GM12872 (cell line): ENCODE measurements at regions not wholly inside any gene's neighbourhood (a gene's known extent, or its start where the extent isn't known, plus 50 kb on each side); places are given as distances from the start of the nearest gene placed in this dataset.

Source experiments
- TF ChIP-seq, protein P1 (sequence below): IDR thresholded peaks from 3 replicates; pipeline ENCODE4 v1.5.1; 2011; ENCODE audit warnings: low read depth, mild to moderate bottlenecking, low read length, moderate library complexity; ENCODE audit not compliant: insufficient read depth

DNA sequence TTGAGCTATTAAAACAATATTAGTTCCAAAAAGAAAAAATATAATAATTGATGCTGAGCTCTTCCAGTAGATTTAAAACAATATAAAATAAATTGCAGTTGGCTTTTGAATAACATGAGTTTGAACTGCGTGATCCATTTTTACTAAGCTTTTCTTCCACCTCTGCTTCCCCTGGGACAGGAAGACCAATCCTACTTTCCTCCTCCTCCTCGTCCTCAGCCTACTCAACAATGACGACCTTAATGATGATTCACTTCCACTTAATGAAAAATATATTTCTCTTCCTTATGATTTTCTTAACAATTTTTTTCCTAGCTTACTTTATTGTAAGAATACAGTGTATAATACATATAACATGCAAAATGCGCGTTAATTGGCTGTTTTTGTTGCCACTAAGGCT is 78.9 kb upstream of the THRB start:
- TF ChIP-seq, protein P1, sequence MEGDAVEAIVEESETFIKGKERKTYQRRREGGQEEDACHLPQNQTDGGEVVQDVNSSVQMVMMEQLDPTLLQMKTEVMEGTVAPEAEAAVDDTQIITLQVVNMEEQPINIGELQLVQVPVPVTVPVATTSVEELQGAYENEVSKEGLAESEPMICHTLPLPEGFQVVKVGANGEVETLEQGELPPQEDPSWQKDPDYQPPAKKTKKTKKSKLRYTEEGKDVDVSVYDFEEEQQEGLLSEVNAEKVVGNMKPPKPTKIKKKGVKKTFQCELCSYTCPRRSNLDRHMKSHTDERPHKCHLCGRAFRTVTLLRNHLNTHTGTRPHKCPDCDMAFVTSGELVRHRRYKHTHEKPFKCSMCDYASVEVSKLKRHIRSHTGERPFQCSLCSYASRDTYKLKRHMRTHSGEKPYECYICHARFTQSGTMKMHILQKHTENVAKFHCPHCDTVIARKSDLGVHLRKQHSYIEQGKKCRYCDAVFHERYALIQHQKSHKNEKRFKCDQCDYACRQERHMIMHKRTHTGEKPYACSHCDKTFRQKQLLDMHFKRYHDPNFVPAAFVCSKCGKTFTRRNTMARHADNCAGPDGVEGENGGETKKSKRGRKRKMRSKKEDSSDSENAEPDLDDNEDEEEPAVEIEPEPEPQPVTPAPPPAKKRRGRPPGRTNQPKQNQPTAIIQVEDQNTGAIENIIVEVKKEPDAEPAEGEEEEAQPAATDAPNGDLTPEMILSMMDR, result no peak

DNA sequence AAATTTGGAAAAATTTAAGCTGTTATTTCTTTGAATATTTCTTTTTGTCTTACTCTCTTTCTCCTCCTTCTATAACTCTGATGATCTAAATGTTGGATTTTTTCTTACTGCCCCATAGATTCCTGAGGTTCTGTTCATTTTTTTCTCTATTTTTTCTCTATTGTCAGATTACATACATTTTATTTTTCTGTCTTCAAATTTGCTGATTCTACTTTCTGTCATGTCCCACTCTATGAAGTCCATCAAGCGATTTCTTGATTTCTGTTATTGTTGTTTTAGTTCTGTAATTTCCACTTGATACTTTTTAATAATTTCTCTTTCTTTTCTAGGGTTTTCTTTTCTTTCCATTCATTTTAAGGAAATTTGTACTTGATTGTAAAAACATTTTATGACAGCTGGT is 83.7 kb upstream of the THRB start:
- TF ChIP-seq, protein P1, result no peak

DNA sequence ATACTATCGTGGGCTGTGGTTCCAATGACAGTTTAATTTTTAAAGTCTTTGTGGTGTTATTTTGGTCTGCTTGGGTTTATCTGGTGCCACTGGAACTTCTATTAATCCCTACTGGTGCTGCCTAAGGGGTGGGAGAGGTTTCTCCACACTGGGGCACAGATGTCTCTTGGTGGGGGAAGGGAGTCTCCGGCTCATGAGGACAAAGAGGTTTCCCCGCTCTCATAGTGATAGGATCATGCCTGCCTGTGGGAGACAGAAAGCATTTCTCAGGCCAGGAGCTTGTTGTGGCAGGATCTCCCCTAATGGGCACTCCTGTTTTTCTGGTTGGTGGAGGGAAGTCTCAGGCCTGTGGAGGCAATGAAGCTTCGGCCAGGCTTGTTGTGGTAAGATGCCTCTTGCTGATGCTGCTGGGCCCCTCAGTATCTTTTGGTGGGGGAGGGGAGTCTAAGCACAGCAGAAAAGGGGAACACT is 84.3 kb upstream of the THRB start:
- TF ChIP-seq, protein P1, result no peak

DNA sequence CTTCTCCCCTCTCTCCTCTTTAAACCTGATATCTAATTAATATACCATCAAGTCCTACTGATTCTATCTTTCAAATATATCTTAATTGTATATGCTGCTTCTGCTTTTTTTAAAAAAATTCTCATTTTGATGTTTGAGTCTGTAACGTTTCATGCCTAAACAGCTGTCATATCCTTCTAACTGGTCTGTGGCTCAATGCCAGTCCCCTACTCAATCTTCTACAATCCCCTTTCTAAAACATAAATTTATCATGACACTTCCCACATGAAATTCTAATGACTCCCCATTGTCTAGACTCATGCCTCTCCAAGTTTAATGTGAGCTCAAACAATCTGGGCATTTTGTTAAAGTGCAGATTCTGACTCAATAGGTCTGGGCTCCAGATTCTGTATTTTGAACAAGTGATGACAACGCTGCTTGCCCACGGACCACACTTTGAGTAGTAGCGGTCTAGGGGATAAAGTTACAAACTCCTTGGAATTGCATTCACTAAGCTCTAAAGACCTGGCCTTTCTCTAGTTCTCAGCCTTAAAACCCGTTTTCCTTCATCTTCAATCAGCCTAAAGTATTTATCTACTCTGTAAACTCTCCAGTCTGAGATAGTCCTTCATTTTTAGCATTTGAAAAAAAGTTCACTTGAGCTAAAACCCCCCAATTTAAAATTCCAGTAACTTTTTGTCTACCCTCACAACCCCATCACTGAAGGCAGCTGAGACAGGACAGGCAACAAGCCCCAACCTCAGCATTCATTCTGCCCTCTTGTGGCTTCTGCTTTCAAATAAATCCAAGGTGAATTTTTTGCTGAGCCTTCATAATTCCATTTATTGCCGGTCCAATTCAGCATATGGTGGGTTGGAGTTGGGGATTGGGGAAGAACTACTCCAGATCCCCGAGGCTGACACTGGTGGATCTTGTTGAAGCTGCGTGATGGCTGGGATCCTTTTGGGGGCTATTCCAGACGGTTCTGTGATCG is 88.1 kb upstream of the THRB start:
- TF ChIP-seq, protein P1, result no peak

DNA sequence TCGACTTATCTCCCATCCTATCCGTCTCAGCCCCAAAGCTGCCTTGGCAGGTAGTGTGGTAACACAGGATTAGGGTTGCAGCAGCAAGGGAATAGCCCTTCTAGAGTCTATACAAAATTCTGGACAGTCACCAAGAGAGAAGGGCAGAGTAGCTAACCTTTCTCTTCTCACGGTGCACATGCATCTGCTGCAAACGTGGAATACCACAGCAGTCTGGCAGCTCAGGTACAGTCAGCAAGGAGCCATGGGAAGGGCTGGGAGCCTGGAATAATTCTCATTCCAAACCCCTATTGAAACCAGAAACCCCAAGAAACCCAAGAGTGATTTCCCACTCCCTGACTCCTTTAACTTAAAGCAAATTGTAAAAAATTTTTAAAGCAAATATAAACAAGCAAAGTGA is 92.3 kb upstream of the THRB start:
- TF ChIP-seq, protein P1, result no peak

DNA sequence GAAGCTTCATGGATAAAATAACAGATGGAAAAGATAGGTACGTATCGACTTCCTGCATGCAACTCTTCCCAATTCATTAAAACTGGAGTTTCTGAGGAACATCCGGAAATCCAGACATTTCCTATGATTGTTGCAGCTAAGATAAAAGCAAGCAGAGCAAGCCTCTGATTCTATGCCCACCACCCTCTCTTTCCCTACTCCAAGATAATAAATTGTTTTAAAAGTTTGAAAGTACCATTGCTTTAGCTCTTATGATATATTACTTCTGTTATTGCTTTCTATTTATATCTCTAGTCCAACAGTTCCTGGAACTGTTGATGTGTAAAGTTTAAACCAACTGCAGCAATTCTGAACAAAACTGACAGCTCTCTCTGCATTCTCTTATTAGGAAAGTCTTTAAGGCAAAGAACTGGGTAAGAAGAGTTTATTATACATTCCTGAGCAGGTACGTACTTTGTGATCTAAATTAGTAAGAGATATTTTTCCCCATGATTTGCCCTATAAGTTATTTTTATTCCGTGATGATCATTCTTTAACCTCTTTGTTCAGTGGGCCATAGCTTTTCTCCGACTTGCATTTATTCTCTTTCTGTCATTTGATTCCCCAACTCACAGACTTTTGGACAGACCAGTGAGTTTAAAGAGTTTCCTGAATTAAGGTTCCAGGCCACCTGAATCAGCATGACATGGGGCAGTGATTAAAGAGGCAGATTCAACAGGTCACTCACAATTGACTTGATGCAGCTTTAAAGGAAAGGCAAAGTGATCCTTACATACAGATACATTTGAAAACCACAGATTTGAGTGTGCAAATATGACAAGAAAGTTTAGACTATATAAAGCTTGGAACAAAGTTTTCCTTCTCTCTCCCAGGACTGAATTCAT is 94.2 kb upstream of the THRB start:
- TF ChIP-seq, protein P1, result no peak

DNA sequence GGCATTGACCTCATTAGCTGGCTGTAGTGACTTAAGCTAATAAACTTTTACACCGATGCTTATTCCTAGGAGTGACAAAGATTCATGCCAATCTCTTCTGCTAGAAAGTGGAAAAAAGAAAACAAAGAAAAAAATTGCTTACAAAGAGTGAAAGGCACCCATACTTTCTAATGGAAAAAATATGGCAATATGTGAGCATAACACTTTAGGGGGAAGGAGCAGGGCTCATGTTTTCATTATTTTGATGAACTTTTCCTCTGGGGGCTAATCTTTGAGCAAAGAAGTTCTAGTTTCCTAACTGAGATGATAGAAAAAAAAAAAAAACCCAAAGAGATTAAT is 94.8 kb upstream of the THRB start:
- TF ChIP-seq, protein P1, result no peak
